ENCODE measurements at regions not wholly inside any gene's neighbourhood (a gene's known extent, or its start where the extent isn't known, plus 50 kb on each side); places are given as distances from the start of the nearest gene placed in this dataset.

DNA sequence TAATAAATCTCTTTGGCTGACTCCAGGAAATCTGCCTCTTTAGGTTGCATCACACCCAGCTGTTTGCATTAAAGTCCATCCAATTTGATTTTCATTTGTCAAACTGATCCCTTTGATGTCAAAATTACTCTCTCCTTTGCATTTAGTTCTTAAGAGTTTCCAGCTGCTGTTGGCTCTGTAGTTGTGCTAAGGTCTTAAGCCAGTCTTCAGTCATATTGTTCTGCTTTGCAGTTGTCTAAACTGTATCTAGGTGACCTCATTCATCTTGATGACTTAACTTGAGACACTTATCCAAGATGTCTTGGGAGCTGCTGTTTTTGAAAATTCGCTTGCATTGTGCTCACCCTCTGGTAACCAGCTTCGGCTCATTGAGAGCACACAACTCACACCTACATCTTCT, 386.9 kb upstream of the TLE4 start:
- H3K27ac Mint-ChIP-seq: no peak overlapping the region
- Histone ChIP-seq H3K4me2 (replicated peaks; ENCODE audit: extremely low read depth, low read length, poor library complexity, severe bottlenecking) (no peak overlapping the region), H3K27me3 (ENCODE audit: control insufficient read depth in 2 of 2, insufficient read depth in 2 of 2, low read length in 2 of 2) (no peaks in the 10 kb centered on the region), H3K79me2 (ENCODE audit: insufficient read depth, low read length) (no peaks in the 10 kb centered on the region), H4K20me1 (ENCODE audit: insufficient read depth, low read length) (no peaks in the 10 kb centered on the region), H3K4me3 (replicated peaks in 1 of 3; ENCODE audit: low read depth in 2 of 3, low read length in 3 of 3) (no peak overlapping the region), H3K4me1 (ENCODE audit: control insufficient read depth in 1 of 2, insufficient read depth in 2 of 2, low read length in 2 of 2) (no peaks in the 10 kb centered on the region), H3K9me3 (replicated peaks in 1 of 2; ENCODE audit: control insufficient read depth in 1 of 2, insufficient read depth in 1 of 2, low read length in 2 of 2) (peaks cover 0 to 2% of the 10 kb centered on the region in 2 donors), H3K36me3 (replicated peaks in 1 of 2; ENCODE audit: control insufficient read depth in 1 of 2, insufficient read depth in 2 of 2, low read length in 2 of 2) (no peaks in the 10 kb centered on the region), H3K9ac (ENCODE audit: insufficient read depth, low read length, poor library complexity, severe bottlenecking) (no peak overlapping the region), H2AFZ (ENCODE audit: insufficient read depth, low read depth, low read length, poor library complexity, severe bottlenecking) (no peak overlapping the region), H3K27ac (ENCODE audit: low read depth in 1 of 2, low read length in 2 of 2) (no peak overlapping the region)
- WGBS (ENCODE audit: insufficient coverage): 88% methylated on average over 2 of the region's 2 CpGs
- intact Hi-C loops (cut with micrococcal nuclease): no loop called here
- H3K4me1 Mint-ChIP-seq: no peaks in the 10 kb centered on the region
- TF ChIP-seq, protein P1, sequence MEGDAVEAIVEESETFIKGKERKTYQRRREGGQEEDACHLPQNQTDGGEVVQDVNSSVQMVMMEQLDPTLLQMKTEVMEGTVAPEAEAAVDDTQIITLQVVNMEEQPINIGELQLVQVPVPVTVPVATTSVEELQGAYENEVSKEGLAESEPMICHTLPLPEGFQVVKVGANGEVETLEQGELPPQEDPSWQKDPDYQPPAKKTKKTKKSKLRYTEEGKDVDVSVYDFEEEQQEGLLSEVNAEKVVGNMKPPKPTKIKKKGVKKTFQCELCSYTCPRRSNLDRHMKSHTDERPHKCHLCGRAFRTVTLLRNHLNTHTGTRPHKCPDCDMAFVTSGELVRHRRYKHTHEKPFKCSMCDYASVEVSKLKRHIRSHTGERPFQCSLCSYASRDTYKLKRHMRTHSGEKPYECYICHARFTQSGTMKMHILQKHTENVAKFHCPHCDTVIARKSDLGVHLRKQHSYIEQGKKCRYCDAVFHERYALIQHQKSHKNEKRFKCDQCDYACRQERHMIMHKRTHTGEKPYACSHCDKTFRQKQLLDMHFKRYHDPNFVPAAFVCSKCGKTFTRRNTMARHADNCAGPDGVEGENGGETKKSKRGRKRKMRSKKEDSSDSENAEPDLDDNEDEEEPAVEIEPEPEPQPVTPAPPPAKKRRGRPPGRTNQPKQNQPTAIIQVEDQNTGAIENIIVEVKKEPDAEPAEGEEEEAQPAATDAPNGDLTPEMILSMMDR (IDR thresholded peaks at IDR 0.05): no peak
- H3K36me3 Mint-ChIP-seq: no peaks in the 10 kb centered on the region
- no peak for DNase-seq
- no peak overlapping the region for H3K4me3 Mint-ChIP-seq
- peaks cover 0 to 2% (median 0%) of the 10 kb centered on the region in 3 donors for H3K27me3 Mint-ChIP-seq (ENCODE audit: low read depth in 3 of 3)
- H3K9me3 Mint-ChIP-seq: peaks cover 4 to 11% (median 6%) of the 10 kb centered on the region in 7 donors

DNA sequence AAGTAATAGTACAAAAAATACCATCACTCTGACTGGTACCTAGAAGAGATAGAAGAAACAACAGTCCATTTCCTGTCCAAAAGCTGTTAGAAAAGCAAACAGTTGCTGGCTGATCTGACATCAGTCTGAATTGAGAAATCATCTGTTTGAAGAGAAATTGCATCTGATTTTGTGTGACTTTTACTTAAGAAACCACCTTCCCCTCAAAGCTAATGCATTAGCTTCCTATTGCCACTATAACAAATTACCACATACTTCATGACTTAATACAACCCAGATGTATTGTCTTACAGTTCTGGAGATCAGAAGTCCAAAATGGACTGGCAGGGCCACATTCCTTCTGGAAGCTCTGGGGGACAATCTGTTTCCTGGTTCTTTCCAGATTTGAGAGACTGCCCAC, 385.9 kb upstream of the TLE4 start:
- Mint-ChIP-seq H3K4me3 (no peak overlapping the region), H3K27ac (no peak overlapping the region), H3K27me3 (ENCODE audit: low read depth in 3 of 3) (peaks cover 0 to 2% (median 0%) of the 10 kb centered on the region in 3 donors), H3K9me3 (peaks cover 0 to 6% (median 5%) of the 10 kb centered on the region in 7 donors), H3K36me3 (no peaks in the 10 kb centered on the region), H3K4me1 (no peaks in the 10 kb centered on the region)
- Histone ChIP-seq H3K4me3 (replicated peaks in 1 of 3; ENCODE audit: low read depth in 2 of 3, low read length in 3 of 3) (no peak overlapping the region), H3K9me3 (replicated peaks in 1 of 2; ENCODE audit: control insufficient read depth in 1 of 2, insufficient read depth in 1 of 2, low read length in 2 of 2) (peaks cover 0 to 2% of the 10 kb centered on the region in 2 donors), H3K79me2 (ENCODE audit: insufficient read depth, low read length) (no peaks in the 10 kb centered on the region), H3K27ac (ENCODE audit: low read depth in 1 of 2, low read length in 2 of 2) (no peak overlapping the region), H3K27me3 (ENCODE audit: control insufficient read depth in 2 of 2, insufficient read depth in 2 of 2, low read length in 2 of 2) (no peaks in the 10 kb centered on the region), H2AFZ (ENCODE audit: insufficient read depth, low read depth, low read length, poor library complexity, severe bottlenecking) (no peak overlapping the region), H3K4me2 (replicated peaks; ENCODE audit: extremely low read depth, low read length, poor library complexity, severe bottlenecking) (no peak overlapping the region), H4K20me1 (ENCODE audit: insufficient read depth, low read length) (no peaks in the 10 kb centered on the region), H3K36me3 (replicated peaks in 1 of 2; ENCODE audit: control insufficient read depth in 1 of 2, insufficient read depth in 2 of 2, low read length in 2 of 2) (no peaks in the 10 kb centered on the region), H3K9ac (ENCODE audit: insufficient read depth, low read length, poor library complexity, severe bottlenecking) (no peak overlapping the region), H3K4me1 (ENCODE audit: control insufficient read depth in 1 of 2, insufficient read depth in 2 of 2, low read length in 2 of 2) (no peaks in the 10 kb centered on the region)
- TF ChIP-seq, protein P1 (IDR thresholded peaks at IDR 0.05): no peak
- intact Hi-C loops (cut with micrococcal nuclease): no loop called here
- no peak for DNase-seq

Data from CD14-positive monocyte (primary cell).